LNCaP clone FGC (cell line): ENCODE measurements at regions not wholly inside any gene's neighbourhood (a gene's known extent, or its start where the extent isn't known, plus 50 kb on each side); places are given as distances from the start of the nearest gene placed in this dataset.

Experiments used
- DNase-seq: peaks from one replicate; pipeline ENCODE4 v3.0.0-alpha.2; 2011; ENCODE audit warnings: low read depth
- H3K4me3 ChIP-seq: 2 replicates; pipeline ENCODE4 v1.5.1; 2011; ENCODE audit warnings: mild to moderate bottlenecking, low read depth, low read length, control low read depth
- CTCF ChIP-seq: IDR thresholded peaks from 2 replicates; pipeline ENCODE4 v1.5.1; 2012; ENCODE audit warnings: mild to moderate bottlenecking; ENCODE audit not compliant: control insufficient read depth, insufficient read depth; ENCODE audit errors: extremely low read depth

DNA sequence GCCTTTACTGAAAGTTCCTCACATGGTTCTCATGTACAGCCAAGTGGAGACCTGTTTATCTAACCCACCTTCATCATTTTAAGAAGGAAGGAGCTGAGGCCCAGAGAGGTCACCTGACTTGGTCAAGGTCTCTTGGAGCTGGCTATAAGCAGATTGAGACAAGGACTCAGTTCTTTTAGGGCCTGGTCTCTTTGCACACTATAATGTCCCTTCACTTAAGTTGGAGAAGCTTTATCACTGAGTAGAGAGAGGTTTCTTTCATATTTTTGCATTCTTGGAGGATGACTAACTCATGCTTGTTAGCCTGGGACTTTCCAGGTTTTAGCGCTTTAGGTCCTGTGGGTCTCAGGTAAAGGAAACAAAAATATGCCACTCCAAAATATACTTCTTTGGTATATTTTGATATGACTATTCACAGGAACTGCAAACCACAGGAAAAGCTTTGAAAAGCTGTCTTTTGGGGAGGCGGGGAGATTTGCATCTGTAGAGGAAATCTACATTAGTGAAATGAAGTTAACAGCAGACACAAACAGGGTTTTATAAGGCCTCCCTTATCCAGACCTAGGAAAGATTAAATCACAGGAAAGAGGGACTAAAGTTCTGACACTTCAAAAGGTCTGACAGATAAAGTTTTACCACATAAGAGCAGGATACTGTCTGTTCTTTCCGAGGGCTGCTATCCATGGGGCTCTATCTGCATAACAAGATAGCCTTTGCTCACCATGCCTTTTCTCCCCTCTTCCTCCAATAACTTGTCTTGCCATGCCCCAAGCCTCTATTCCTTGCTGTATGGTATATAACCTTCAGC is 95.8 kb upstream of the ANKRD55 start:
- H3K4me3 ChIP-seq = no peak overlapping the region
- no peak for TF ChIP-seq CTCF
- DNase-seq = no peak

DNA sequence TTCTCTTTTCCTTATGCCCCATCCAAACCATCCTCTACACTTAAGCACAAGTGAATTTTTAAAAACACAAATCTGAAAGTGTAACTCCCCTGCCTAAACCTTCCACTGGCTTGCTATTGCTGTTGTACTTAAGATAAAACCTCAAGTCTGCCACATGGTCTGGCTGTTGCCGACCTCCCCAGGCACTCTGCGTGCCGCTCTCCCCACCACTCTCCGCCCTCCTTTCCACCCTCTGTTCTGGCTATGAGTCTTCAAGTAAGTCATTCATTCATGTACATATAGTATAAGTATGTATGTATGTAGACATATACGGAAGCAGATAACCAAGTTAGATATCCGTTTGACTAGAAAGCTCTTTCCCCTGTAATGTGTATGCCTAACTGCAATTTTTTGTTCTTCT is 94.7 kb upstream of the ANKRD55 start:
- TF ChIP-seq CTCF = no peak
- DNase-seq = no peak
- no peak overlapping the region for H3K4me3 ChIP-seq

DNA sequence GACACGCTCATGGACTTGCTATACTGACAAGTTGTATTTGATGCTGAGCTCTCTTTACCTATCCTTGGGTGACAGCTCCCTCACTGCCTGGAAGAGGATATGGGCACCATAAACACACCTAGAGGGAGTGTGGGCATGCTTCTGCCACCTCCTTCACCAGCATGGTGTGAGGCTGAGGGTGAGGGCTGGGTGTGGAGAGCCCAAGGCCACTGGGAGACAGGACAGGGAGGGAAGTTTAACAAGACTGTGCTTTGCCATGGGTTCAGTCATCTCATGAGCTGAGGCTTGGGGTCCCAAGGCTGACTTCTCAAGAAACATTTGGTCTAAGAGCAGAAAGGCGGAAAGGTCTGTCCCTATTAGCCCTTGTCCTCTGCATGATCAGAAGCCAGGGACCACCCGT is 93.6 kb upstream of the ANKRD55 start:
- no peak overlapping the region for H3K4me3 ChIP-seq
- no peak for DNase-seq
- TF ChIP-seq CTCF = no peak

- DNase-seq = no peak
- no peak overlapping the region for H3K4me3 ChIP-seq
- TF ChIP-seq CTCF = no peak
Measured at GRCh38 chr5:56326116-56326515, 93.0 kb upstream of the ANKRD55 start.

- no peak overlapping the region for H3K4me3 ChIP-seq
- TF ChIP-seq CTCF = no peak
- no peak for DNase-seq
Measured at GRCh38 chr5:56325039-56325438, 91.9 kb upstream of the ANKRD55 start.

GRCh38 chr5:56323505-56323904 is 90.4 kb upstream of the ANKRD55 start:
- no peak overlapping the region for H3K4me3 ChIP-seq
- DNase-seq = no peak
- TF ChIP-seq CTCF = no peak

DNA sequence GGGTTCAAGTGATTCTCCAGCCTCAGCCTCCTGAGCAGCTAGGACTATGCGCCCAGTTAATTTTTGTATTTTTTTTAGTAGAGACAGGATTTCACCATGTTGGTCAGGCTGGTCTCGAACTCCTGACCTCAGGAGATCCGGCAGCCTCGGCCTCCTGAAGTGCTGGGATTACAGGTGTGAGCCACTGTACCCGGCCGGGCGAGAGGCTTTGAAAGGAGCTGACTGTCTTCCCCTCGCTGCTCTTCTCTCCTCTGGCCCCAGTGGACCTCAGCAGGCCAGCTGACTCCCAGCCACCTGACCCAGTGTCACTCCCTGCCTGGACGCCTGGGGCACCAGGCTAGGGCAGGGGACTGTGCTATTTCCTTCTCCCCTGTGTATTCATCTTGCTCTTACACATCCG is 89.5 kb upstream of the ANKRD55 start:
- no peak overlapping the region for H3K4me3 ChIP-seq
- no peak for DNase-seq
- TF ChIP-seq CTCF = no peak
